HG02973 (cell line): ENCODE measurements at regions not wholly inside any gene's neighbourhood (a gene's known extent, or its start where the extent isn't known, plus 50 kb on each side); places are given as distances from the start of the nearest gene placed in this dataset.
A peak's percentile ranks its signal among the peaks of the same experiment; 100 is the strongest.
"Not testable (repeated sequence)": the region's sequence is repeated elsewhere in the genome, so short reads cannot be mapped to it uniquely, and the experiment has no call there.

ENCODE experiments used
- ATAC-seq: cut with Tn5 transposase; IDR thresholded peaks from one replicate; pipeline ENCODE4 v1.9.1; 2021; ENCODE audit warnings: moderate library complexity; ENCODE audit not compliant: unreplicated experiment

- ATAC-seq, result no peak
Measured at GRCh38 chr22:22697377-22698117, 53.1 kb downstream of the GGTLC2 start.

DNA sequence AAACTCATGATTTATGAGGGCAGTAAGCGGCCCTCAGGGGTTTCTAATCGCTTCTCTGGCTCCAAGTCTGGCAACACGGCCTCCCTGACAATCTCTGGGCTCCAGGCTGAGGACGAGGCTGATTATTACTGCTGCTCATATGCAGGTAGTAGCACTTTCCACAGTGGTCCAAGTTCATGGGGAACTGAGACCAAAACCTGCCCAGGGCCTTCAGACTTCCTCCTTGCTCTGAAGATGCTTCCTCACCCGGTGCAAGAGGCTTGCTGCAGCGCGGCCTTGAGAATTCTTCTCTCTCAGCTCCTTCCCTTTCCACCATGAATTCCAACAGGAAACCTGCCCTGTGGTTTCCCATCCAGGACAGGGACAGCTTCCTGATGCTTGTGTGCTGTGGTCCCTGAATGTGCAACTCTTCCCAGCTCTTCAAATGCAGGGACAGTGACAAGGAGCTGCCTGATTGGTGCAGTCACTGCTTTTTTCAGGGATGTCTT lies 53.9 kb downstream of the GGTLC2 start:
- ATAC-seq, result no peak

DNA sequence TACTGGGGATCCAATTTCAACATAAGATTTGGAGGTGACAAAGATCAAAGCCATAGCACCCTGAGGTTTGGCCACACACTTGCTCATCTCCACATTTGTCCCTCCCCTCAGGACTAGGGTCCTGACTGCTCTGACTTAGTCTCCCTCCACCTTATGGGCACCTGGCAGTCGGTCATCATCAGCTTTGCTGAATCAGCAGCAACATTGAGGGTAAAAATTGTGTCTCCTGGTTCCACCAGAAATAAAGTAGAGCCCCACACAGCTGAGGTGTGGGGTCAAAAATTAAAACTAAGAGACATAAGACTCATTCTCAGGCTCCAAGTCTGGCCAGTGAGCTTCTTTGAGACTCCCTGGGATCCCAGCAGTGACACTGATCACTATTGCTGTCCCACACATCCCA lies 56.2 kb downstream of the GGTLC2 start:
- no peak for ATAC-seq

DNA sequence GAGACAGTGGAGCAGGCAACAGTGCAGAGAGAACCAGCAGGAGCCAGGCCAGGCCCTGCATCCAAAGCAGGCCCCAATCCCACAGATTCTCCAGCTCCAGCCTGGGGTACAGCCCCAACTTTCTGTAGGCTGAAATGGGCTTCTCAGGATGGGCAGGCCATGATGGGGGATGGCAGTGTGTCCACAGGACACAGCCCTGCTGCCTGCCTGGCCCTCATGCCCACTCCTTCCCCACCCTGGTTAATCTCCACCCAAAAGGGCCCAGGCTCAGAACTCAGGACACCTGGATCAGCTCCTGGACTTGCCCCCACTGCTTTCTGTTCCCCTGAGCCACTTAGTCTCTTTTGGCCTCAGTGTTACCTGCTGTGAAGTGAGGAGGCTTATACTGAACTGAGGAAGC lies 57.1 kb downstream of the GGTLC2 start:
- ATAC-seq, result not testable (repeated sequence)

GRCh38 chr22:22702237-22703202 lies 58.1 kb downstream of the GGTLC2 start:
- ATAC-seq, result no peak

- no peak for ATAC-seq
Measured at GRCh38 chr22:22703203-22703570, 58.8 kb downstream of the GGTLC2 start.

DNA sequence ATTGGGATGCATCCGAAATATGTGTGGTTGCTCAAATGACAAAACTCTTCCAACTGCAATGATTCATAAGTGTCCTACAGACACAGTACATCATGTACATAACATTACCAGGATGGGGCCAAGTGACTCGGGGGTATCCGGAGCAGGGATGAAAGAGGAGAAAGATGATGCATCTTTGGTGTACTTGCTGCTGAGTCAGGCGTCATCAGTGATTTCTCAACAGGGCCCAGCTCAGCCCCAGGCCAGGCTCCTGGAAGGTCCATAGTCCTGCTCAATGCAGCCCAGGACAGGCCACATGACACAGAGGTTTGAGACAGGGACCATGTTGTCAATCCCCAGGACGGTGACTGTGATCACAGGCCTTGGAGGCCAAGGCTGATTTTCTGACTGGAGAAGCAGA lies 59.3 kb downstream of the GGTLC2 start:
- ATAC-seq, result no peak

GRCh38 chr22:22704156-22704946 lies 59.9 kb downstream of the GGTLC2 start:
- ATAC-seq, result no peak

DNA sequence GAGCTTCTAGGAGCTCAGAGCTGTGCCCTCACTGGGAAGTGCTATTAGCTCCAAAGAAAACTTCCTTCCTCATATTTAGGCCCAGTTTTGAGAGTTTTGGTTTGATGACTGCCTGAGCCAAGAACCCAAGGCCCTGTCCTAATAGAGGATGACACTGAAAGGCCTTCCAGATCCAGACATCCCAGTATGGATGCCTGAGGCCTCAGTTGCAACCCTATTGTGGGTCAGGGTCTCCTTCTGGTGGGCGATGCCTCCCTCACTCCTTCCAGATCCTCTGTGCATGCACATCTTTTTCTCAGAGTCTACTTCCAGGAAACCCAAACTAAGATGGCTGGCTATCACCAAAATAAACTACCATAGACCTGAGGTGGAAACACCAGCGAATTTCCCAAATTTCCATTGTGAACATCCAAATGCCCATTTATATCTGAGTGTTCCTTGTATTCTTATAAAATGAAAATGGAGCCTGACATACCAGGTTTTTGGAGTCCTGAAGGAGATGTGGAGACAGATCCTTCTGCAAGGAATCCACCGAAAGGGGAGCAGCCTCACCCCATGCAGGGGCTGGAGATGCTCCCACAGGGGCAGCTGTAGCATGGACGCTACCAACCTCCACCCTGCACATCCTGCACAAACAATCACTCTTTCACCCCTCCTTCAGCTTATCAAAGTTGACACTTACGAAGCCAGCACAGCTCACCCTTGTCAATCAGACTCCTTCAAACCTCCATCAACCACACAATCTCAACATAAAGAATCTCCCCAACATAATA lies 61.1 kb downstream of the GGTLC2 start:
- ATAC-seq, result no peak

GRCh38 chr22:22706253-22706915 lies 62.0 kb downstream of the GGTLC2 start:
- no peak for ATAC-seq

- no peak for ATAC-seq
Measured at GRCh38 chr22:22709719-22710445, 65.5 kb downstream of the GGTLC2 start.

DNA sequence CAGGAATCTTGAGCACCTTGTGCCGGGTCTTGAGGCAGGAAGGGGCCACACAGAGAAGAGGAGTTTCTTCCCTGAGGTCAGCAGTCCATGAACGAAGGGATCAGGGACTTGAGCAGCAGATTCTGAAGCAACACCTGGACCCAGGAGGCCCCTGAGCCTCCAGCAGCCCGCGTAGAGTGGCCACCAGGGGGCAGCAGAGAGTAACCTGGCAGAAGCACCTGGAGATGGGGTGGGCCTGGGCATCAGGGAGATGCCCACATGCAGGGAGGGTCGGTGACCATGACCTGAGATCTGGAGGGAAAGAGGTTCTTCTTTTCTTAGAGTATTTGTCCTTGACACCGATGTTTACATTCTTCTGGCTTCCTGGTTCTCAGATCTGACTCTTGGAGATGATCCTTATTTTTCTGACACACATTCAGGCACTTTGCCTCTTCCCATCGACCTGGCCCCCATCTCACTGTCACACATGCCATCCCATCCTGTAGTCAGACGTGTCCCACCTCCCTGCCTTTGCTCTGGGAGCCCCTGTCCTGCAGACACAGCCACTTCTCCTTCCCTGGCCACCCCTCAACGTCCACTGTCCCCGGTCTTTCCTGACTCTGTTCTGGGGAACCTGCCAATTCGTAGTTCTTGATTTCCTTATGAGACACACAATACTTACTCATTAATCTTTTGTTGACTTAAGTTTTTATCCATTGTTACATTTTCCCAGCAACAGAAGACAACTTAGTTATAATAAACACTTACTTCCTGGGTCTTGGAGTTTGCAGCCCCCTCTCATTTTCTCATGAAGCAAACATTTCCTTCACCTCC lies 66.5 kb downstream of the GGTLC2 start:
- ATAC-seq, result no peak

DNA sequence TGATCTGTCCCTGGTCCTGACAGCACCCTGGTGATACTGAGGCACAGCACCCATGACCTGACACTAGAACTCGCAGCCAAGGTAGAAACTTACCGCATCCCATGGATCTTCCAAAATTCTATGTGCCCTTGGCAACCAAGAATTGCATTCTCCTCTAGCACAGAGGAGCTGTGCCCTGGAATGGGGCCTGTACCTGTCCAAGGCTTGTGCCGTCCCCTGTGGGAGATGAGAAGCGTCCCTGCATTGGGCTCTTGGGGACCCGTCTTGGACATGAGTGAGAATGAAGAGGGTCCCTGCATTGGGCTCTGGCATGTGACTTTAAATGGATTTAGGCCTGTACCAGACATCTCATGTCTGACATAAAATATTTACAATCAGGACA lies 67.1 kb downstream of the GGTLC2 start:
- ATAC-seq, result no peak

DNA sequence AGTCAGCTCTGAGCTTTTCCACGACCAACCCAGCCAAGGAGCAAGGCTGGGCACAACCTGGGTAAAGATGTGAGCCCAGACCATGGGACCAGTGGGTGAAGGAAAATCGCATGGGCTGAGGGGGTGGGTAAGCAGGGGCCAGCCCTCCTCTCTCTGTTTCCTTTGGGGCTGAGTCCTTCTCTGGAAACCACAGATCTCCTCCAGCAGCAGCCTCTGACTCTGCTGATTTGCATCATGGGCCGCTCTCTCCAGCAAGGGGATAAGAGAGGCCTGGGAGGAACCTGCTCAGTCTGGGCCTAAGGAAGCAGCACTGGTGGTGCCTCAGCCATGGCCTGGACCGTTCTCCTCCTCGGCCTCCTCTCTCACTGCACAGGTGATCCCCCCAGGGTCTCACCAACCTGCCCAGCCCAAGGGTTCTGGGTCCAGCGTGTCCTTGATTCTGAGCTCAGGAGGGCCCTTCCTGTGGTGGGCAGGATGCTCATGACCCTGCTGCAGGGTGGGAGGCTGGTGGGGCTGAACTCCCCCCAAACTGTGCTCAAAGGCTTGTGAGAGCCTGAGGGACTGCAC lies 67.8 kb downstream of the GGTLC2 start:
- ATAC-seq, result no peak

DNA sequence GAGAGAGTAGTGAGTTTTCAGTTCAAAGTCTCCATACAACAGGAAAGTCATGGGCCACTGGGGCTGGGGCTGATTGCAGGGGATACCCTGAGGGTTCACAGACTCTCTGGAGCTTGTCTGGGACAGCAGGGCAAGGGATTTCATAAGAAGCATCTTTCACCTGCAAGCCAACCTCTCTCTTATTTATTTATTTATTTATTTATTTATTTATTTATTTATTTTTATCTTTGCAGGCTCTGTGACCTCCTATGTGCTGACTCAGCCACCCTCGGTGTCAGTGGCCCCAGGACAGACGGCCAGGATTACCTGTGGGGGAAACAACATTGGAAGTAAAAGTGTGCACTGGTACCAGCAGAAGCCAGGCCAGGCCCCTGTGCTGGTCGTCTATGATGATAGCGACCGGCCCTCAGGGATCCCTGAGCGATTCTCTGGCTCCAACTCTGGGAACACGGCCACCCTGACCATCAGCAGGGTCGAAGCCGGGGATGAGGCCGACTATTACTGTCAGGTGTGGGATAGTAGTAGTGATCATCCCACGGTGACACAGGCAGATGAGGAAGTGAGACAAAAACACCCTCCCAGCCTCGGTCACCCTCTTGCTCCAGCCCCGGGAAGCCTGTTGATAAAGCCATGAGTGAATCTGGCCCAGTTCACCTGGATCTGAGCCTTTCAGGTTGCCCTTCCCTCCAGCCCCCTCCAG lies 68.4 kb downstream of the GGTLC2 start:
- no peak for ATAC-seq

DNA sequence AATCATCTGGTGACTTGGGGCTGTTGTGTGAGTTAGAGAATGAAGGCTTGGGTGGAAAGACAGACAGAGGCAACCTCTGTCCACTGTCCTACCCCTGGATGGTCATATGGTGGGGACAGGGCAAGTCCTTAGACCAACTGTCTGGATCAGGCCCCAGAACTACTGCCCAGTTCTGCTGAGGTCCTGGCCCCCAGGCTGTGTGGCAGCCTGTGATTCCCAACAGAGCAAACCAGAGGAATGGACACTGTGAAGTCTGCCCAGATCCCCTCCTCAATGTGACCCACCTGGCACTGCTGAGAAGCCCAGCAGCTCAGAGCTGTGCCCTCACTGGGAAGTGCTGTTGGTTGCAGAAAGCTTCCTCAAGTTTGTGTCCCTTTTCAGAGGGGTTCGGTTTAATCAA lies 69.0 kb downstream of the GGTLC2 start:
- ATAC-seq, result no peak

GRCh38 chr22:22714600-22715335 lies 70.4 kb downstream of the GGTLC2 start:
- ATAC-seq, result peak; percentile 49
